Heart left ventricle (tissue), 16 donors: ENCODE measurements at regions not wholly inside any gene's neighbourhood (a gene's known extent, or its start where the extent isn't known, plus 50 kb on each side); places are given as distances from the start of the nearest gene placed in this dataset.

Source experiments
- ATAC-seq, 4 donors: fragments of 200-7000 bp; cut with Tn5 transposase; one replicate each; pipeline ENCODE4 v1.9.1; 2020 to 2022; ENCODE audit warnings: moderate library complexity in 4 of 4, mild to moderate bottlenecking in 3 of 4, moderate number of reproducible peaks in 1 of 4
- DNase-seq, 5 donors: peaks; one replicate each; pipeline ENCODE4 v3.0.0-alpha.2; 2020
- H3K27ac ChIP-seq, 12 donors: fragments of 200-600 bp; sonication (generic) in 4 of 12; one replicate each; pipeline versions ENCODE4 v1.5.0 to v1.8.0; 2016 to 2022; ENCODE audit warnings: mild to moderate bottlenecking in 2 of 12
- H3K27me3 ChIP-seq, 9 donors: fragments of 200-600 bp; sonication (generic) in 2 of 9; one replicate each; pipeline versions ENCODE4 v1.5.1 to v1.8.0; 2016 to 2022; ENCODE audit warnings: mild to moderate bottlenecking in 3 of 9
- H3K36me3 ChIP-seq, 9 donors: fragments of 200-600 bp; sonication (generic) in 2 of 9; one replicate each; pipeline versions ENCODE4 v1.5.0 to v1.8.0; 2018 to 2022; ENCODE audit warnings: mild to moderate bottlenecking in 2 of 9
- H3K4me1 ChIP-seq, 12 donors: fragments of 200-600 bp; sonication (generic) in 4 of 12; one replicate each; pipeline versions ENCODE4 v1.5.0 to v1.8.0; 2016 to 2022; ENCODE audit warnings: mild to moderate bottlenecking in 3 of 12
- H3K4me3 ChIP-seq, 12 donors: fragments of 200-600 bp; sonication (generic) in 4 of 12; one replicate each; pipeline versions ENCODE4 v1.5.0 to v1.8.0; 2017 to 2022; ENCODE audit warnings: mild to moderate bottlenecking in 9 of 12, moderate library complexity in 4 of 12
- H3K9me3 ChIP-seq, 12 donors: fragments of 200-600 bp; sonication (generic) in 4 of 12; one replicate each; pipeline versions ENCODE4 v1.5.0 to v1.8.0; 2016 to 2022; ENCODE audit warnings: mild to moderate bottlenecking in 1 of 12
- CTCF ChIP-seq, 12 donors: fragments of 200-600 bp; sonication (generic) in 4 of 12; IDR thresholded peaks; one replicate each; pipeline versions ENCODE4 v1.5.0 to v1.8.0; 2018 to 2022; ENCODE audit warnings: antibody characterized with exemption in 12 of 12, mild to moderate bottlenecking in 5 of 12
- POLR2A ChIP-seq, 2 donors: fragments of 450-650 bp; IDR thresholded peaks; one replicate each; pipeline ENCODE4 v1.6.1; 2017; ENCODE audit warnings: antibody characterized with exemption in 2 of 2, mild to moderate bottlenecking in 2 of 2, moderate library complexity in 2 of 2
- WGBS, 4 donors: extraction: QIAGEN DNeasy Blood & Tissue Kit in 2 of 4; methylation state at CpG; one replicate each; pipeline versions ENCODE4 v1.1.5 to v1.1.7; 2013 to 2018; 5-methylcytosine and 5-hydroxymethylcytosine counted together
- intact Hi-C, 10 donors: fragments of 100-400 bp; cut with DNase I; formaldehyde crosslinking; loops; one replicate each; pipeline versions ENCODE4 v1.11.1 to v1.14.2; 2022
- donor health status: ischemic (EF 13 %, LVEDD 7.1; RV severe dilation, severe dysfunction).
- donor health status: healthy with polysubstance abuse.
- donor health status: DM: no; HTN: yes; CAD: no.
- donor health status: DM: no; HTN: no; CAD: no.
- donor health status: ischemic (EF 25% LVEDD 6.9; RV normal size, moderate dysfunction).
- donor health status: ischemic (EF 25% LVEDD 5.7; RV mildly dilated, moderate dysfunction).
- donor health status: healthy.
- donor health status: DM: yes; HTN: yes; CAD: no.
- donor health status: ischemic (EF 35%, LVEDD 5.7; RV mildly dilated, moderate dysfunction).
- donor health status: nonischemic (EF 11% LVEDD 7.7; RV severe dilation, severe dysfunction).
- donor health status: DM: yes; HTN: yes; CAD: no.
- donor health status: PGD.
- donor health status: ischemic (EF 29% LVEDD 5.4; RV normal size, mild dysfunction).
- donor health status: nonischemic (EF 23%, LVEDD 6.1; RV moderate dilation, normal function).

GRCh38 chr5:63128761-63129160 is 550.1 kb downstream of the LRRC70 start:
- intact Hi-C loops: no loop called here
- peak overlapping the region in 1 of 12 donors; percentile 12 for H3K27ac ChIP-seq

GRCh38 chr5:63128018-63128417 is 549.4 kb downstream of the LRRC70 start:
- WGBS, 4 donors: 35 to 56% (median 41%) methylated on average over 2 of the region's 2 CpGs
- Histone ChIP-seq H3K4me1 (peaks cover 0 to 19% (median 0%) of the 10 kb centered on the region in 12 donors), H3K4me3 (no peak overlapping the region), H3K9me3 (no peaks in the 10 kb centered on the region), H3K27ac (peak overlapping the region in 3 of 12 donors; percentile 12 to 54 (median 47)), H3K27me3 (no peaks in the 10 kb centered on the region), H3K36me3 (no peaks in the 10 kb centered on the region)
- intact Hi-C loops: no loop called here
- ATAC-seq (no peak), DNase-seq (no peak)
- TF ChIP-seq POLR2A (IDR thresholded peaks at IDR 0.05): no peak
- TF ChIP-seq CTCF (IDR thresholded peaks at IDR 0.05): no peak

More at GRCh38 chr5:63128761-63129160, 550.1 kb downstream of the LRRC70 start:
- DNase-seq (no peak), ATAC-seq (no peak)
- 90 to 96% (median 92%) methylated on average over 1 of the region's 1 CpG for WGBS, 4 donors
- Histone ChIP-seq H3K4me1 (peaks cover 0 to 19% (median 0%) of the 10 kb centered on the region in 12 donors), H3K4me3 (no peak overlapping the region), H3K27me3 (no peaks in the 10 kb centered on the region), H3K36me3 (no peaks in the 10 kb centered on the region), H3K9me3 (no peaks in the 10 kb centered on the region)
- TF ChIP-seq POLR2A (IDR thresholded peaks at IDR 0.05) (no peak), CTCF (IDR thresholded peaks at IDR 0.05) (no peak)

GRCh38 chr5:63127054-63127453 is 548.4 kb downstream of the LRRC70 start:
- H3K9me3 ChIP-seq: no peaks in the 10 kb centered on the region
- no peak for TF ChIP-seq CTCF (IDR thresholded peaks at IDR 0.05)
- no peaks in the 10 kb centered on the region for H3K27me3 ChIP-seq
- H3K27ac ChIP-seq: no peak overlapping the region
- DNase-seq (no peak), ATAC-seq (no peak)
- intact Hi-C loops: no loop called here
- peaks cover 0 to 19% (median 0%) of the 10 kb centered on the region in 12 donors for H3K4me1 ChIP-seq
- 76 to 91% (median 86%) methylated on average over 2 of the region's 2 CpGs for WGBS, 4 donors
- no peak overlapping the region for H3K4me3 ChIP-seq
- H3K36me3 ChIP-seq: no peaks in the 10 kb centered on the region

- Histone ChIP-seq H3K9me3 (no peaks in the 10 kb centered on the region), H3K27me3 (no peaks in the 10 kb centered on the region), H3K4me3 (no peak overlapping the region), H3K27ac (no peak overlapping the region), H3K36me3 (no peaks in the 10 kb centered on the region), H3K4me1 (peaks cover 0 to 19% (median 0%) of the 10 kb centered on the region in 12 donors)
- TF ChIP-seq CTCF (IDR thresholded peaks at IDR 0.05) (peak in 9 of 12 donors; percentile 7 to 54 (median 25)), POLR2A (IDR thresholded peaks at IDR 0.05) (no peak)
- DNase-seq (no peak), ATAC-seq (peak in 2 of 4 donors; percentile 26 to 53)
- 11 to 22% (median 19%) methylated on average over 2 of the region's 2 CpGs for WGBS, 4 donors
- intact Hi-C loops: no loop called here
Observed at GRCh38 chr5:63125862-63126261, 547.2 kb downstream of the LRRC70 start.
